Coronary artery (tissue), 2 donors: ENCODE measurements at regions not wholly inside any gene's neighbourhood (a gene's known extent, or its start where the extent isn't known, plus 50 kb on each side); places are given as distances from the start of the nearest gene placed in this dataset.
"Not testable (repeated sequence)": the region's sequence is repeated elsewhere in the genome, so short reads cannot be mapped to it uniquely, and the experiment has no call there.

Source experiments
- DNase-seq: peaks from one replicate; pipeline ENCODE4 v3.0.0-alpha.2; 2017; ENCODE audit warnings: low spot score
- H3K27ac ChIP-seq, 2 donors: fragments of 200-600 bp; sonication (generic); one replicate each; pipeline ENCODE4 v1.5.1; 2016 to 2019
- H3K4me3 ChIP-seq: fragments of 200-600 bp; sonication (generic); 2 replicates; pipeline ENCODE4 v1.5.1; 2016; ENCODE audit warnings: mild to moderate bottlenecking, moderate library complexity
- CTCF ChIP-seq: fragments of 200-600 bp; sonication (generic); IDR thresholded peaks from one replicate; pipeline ENCODE4 v1.5.1; 2019; ENCODE audit warnings: antibody characterized with exemption

- Histone ChIP-seq H3K27ac (no peak overlapping the region), H3K4me3 (no peak overlapping the region)
- no peak for TF ChIP-seq CTCF
- no peak for DNase-seq
These were observed 384.9 kb upstream of the NOCT start for GRCh38 chr4:138630666-138631065.

- DNase-seq: no peak
- TF ChIP-seq CTCF: no peak
- H3K27ac ChIP-seq: no peak overlapping the region
- no peak overlapping the region for H3K4me3 ChIP-seq
These were observed 385.9 kb upstream of the NOCT start for GRCh38 chr4:138629669-138630068.

GRCh38 chr4:138627096-138627495 lies 384.9 kb upstream of the SLC7A11 start:
- no peak overlapping the region for H3K4me3 ChIP-seq
- H3K27ac ChIP-seq: no peak overlapping the region
- no peak for TF ChIP-seq CTCF
- no peak for DNase-seq

GRCh38 chr4:138622362-138622761 lies 380.2 kb upstream of the SLC7A11 start:
- not testable (repeated sequence) for H3K27ac ChIP-seq, H3K4me3 ChIP-seq

GRCh38 chr4:138616775-138617174 lies 374.6 kb upstream of the SLC7A11 start:
- TF ChIP-seq CTCF: no peak
- Histone ChIP-seq H3K4me3 (no peak overlapping the region), H3K27ac (no peak overlapping the region)
- no peak for DNase-seq

More at GRCh38 chr4:138622362-138622761, 380.2 kb upstream of the SLC7A11 start:
- DNase-seq: not testable (repeated sequence)

GRCh38 chr4:138614398-138615142 lies 372.4 kb upstream of the SLC7A11 start:
- TF ChIP-seq CTCF: no peak
- Histone ChIP-seq H3K4me3 (no peak overlapping the region), H3K27ac (no peak overlapping the region)
- DNase-seq: no peak

GRCh38 chr4:138612428-138612827 lies 370.3 kb upstream of the SLC7A11 start:
- Histone ChIP-seq H3K4me3 (no peak overlapping the region), H3K27ac (no peak overlapping the region)
- DNase-seq: no peak
- TF ChIP-seq CTCF: no peak
